K562 (cell line): ENCODE measurements at regions not wholly inside any gene's neighbourhood (a gene's known extent, or its start where the extent isn't known, plus 50 kb on each side); places are given as distances from the start of the nearest gene placed in this dataset.

Source experiments
- SMAD4 ChIP-seq: fragments of 250-450 bp; sonication (Bioruptor Pico); conservative IDR thresholded peaks from 2 replicates; pipeline ENCODE4 v1.8.0; 2021; ENCODE audit warnings: inconsistent platforms, mild to moderate bottlenecking, moderate library complexity
- XRCC3 ChIP-seq: fragments of 450-650 bp; IDR thresholded peaks from 2 replicates; pipeline ENCODE4 v1.6.1; 2017; ENCODE audit warnings: mild to moderate bottlenecking, moderate library complexity
- TF ChIP-seq, protein P1 (sequence below), 3 experiments: IDR thresholded peaks in 2 of 3; conservative IDR thresholded peaks in 1 of 3; 2 replicates each; pipeline ENCODE4 v1.5.1; 2011 to 2012; ENCODE audit warnings: low read length in 3 of 3, mild to moderate bottlenecking in 3 of 3, control low read depth in 2 of 3, improper control_type of control experiment in 1 of 3, inconsistent platforms in 1 of 3, low read depth in 1 of 3, mixed read lengths in 1 of 3, moderate library complexity in 1 of 3; ENCODE audit not compliant: insufficient read depth in 2 of 3

DNA sequence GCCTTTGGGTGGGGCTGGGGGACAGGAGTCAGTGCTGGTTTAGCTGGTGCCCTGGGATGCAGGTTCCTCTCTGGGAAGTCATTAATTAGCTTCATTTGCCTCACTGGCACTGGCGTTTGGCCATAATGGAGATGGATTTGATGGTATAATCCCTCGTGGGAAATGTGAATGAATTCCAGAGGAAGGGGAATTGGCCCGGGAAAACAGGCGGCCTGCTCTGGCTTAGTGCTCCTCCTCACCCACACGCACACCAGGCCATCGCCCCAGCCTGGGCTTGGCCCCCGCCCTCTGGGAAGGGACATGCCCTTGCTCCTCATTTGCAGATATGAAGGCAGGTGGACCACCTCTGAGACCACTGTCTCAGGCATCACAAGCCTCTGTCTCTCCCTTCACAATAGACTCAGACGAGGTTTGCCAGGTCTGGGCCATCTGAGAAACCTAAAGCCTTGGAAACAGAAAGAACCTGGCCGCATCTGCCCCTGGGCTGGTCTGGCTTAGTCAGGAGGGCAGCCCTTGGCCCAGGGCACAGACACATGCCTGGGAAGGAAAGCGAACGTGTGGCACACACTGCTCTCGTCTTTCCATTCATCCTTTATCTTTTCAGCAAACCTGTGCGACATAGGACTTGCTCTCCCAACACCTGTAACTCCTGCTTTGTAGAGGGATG is 199.2 kb upstream of the CDH4 start:
- TF ChIP-seq, protein P1, sequence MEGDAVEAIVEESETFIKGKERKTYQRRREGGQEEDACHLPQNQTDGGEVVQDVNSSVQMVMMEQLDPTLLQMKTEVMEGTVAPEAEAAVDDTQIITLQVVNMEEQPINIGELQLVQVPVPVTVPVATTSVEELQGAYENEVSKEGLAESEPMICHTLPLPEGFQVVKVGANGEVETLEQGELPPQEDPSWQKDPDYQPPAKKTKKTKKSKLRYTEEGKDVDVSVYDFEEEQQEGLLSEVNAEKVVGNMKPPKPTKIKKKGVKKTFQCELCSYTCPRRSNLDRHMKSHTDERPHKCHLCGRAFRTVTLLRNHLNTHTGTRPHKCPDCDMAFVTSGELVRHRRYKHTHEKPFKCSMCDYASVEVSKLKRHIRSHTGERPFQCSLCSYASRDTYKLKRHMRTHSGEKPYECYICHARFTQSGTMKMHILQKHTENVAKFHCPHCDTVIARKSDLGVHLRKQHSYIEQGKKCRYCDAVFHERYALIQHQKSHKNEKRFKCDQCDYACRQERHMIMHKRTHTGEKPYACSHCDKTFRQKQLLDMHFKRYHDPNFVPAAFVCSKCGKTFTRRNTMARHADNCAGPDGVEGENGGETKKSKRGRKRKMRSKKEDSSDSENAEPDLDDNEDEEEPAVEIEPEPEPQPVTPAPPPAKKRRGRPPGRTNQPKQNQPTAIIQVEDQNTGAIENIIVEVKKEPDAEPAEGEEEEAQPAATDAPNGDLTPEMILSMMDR (IDR thresholded peaks at IDR 0.05 in 2 of 3, conservative IDR thresholded peaks at IDR 0.05 in 1 of 3; ENCODE audit: insufficient read depth in 2 of 3, low read depth in 1 of 3, low read length in 3 of 3), result no peak
- TF ChIP-seq XRCC3 (no peak), SMAD4 (CRISPR knock-in tag) (no peak)
